GM19351 (cell line): ENCODE measurements at regions not wholly inside any gene's neighbourhood (a gene's known extent, or its start where the extent isn't known, plus 50 kb on each side); places are given as distances from the start of the nearest gene placed in this dataset.
A peak's percentile ranks its signal among the peaks of the same experiment; 100 is the strongest.
"Not testable (repeated sequence)": the region's sequence is repeated elsewhere in the genome, so short reads cannot be mapped to it uniquely, and the experiment has no call there.

Source experiments
- ATAC-seq: cut with Tn5 transposase; IDR thresholded peaks from one replicate; pipeline ENCODE4 v1.9.1; 2021; ENCODE audit warnings: mild to moderate bottlenecking, moderate library complexity; ENCODE audit not compliant: unreplicated experiment

DNA sequence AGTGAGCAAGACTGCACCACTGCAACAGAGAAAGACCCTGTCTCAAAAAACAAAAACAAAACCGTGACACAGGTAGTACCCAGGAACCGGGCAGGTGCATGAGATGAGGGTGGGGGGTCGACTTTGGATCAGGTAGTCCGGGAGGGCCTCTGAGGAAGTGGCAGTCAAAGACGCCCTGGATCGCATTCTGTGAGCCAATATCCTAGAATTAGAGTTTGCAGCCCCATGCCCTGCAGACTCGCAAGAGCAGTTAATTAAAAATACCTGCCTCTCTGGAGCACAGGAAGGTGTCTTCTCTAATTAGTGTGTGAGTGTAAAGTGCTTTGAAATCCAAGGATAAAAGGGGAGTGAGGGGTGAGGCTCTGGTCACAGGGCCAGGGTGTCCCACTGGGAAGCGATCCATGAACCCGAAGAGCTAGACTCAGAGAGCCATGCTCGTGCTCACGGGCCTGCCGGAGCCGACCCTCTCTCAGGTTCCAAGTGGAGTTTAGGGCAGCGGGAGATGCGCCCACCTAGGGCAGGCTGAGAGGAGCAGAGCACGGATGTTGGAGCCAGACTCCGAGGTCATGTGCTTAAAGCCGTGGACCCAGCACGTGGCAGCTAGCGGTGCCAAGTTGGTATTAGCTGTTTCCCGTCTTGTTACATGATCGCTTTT is 74.7 kb upstream of the PTPN1 start:
- no peak for ATAC-seq

DNA sequence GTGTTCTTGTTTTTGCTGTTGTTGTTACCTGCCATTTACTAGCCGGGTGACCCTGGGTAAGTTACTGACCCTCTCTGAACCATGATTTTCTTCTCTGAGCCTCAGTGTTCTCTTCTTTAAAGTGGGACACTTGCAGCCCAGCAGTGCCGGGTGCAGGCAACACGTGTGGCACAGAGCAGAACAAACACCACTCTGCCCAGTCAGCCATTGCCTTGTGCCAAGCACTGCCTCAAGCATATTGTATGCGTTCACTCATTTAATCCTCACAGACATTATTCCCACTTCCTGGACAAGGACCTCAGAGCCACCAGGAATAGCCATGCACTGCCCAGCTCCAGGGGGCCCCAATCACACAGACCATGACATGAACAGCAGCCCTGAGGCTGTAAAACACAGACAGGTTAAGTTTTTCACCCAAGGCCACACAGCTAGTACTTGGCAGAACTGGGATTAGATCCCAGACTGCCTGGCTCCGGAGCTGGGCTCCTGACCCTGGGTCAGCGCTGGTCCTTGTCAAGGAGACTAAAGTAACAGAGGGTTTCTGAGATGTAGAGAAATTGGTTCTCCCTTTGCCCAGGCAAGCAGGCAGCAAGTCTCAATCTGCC is 74.0 kb upstream of the PTPN1 start:
- no peak for ATAC-seq

DNA sequence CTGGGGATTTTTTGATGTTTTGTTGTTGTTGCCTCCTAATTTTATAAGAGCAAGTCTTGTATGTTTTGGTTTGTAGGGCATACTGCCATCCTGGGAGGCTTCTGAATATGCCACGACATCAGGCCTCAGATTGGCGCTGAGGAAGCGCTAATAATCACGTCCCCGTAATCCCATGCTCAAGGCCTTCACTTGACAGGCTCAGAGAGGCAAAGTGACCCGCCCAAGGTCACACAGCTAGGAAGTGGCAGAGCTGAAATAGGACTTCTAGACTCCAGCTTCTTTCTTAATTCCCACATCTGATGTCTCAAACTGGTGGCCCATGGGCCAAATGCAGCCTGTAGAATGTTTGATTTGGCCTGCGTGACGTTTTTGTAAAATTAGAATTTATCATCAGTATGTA is 73.5 kb upstream of the PTPN1 start:
- no peak for ATAC-seq

DNA sequence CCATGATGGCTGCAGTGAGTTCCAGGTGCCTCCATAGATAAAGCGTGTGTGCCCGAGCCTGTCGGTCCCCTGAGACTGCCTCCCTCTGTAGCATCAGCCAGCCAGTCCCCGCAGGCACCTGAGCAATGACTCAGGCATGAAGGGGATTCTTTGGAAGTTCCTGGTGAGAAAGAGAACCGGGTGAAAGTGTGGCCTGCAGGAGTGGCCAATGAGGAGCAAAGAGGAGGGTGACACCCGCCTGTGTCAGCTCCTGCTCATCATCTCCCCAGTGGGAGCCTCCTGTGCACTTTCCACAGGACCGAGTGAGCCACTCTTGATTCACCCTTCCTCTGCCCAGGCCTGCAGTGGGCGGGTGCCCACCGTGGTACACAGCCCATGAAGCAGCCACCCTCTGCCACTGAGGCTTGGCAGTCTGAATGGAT is 71.2 kb upstream of the PTPN1 start:
- no peak for ATAC-seq

DNA sequence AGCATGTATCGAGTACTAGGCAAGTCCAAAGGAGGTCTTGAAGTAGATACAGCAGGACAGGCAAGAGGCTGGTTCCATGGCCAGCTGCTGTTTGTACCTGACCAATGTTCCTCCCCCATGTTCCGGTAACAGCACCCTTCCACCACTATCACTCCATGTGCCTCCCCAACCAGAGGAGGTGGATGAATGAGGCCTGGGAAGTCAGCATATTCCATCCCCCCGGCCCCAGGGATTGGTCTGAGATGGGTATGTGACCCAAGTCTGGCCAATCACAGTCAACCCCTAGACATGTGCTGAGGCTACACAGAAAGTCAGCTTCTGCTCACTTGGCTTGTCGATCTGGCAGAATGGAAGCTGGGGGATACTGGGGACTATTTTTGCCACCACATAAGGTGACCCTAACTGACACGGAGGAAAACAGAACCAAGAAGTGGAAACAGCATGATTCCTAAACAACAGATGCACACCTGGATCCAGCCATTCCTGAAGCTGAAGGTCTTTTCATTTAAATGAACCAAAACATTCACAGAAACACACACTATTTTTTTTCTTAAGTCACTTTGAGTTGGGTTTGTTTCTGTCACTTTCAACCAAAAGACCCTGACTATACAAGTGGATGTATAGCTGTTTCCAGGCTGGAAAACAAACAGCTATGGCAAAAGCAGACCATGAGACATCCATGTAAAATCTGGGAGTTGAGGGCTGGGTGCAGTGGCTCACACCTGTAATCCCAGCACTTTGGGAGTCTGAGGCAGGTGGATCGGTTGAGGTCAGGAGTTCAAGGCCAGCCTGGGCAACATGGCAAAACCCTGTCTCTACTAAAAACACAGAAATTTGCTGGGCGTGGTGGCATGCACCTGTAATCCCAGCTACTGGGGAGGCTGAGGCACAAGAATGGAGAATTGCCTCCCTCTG is 70.4 kb upstream of the PTPN1 start:
- ATAC-seq, result no peak

DNA sequence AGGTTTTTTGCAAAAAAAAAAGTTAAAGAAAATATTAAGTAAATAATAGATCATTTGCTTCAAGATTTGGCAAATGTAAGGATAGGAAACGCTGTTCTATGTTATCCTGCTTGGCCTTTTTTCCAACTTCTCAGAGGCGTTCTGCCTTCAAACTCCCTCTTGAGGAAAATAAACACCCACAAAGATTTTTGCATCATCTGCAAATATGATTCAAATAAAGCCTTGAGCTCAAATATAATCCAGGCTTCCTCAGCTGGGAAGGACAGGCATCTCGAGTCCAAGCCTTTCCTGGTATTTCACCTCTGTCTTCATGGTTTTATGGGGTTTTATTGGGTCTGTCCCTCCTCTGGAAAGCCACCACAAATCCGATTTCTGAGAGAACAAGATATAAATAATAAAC is 67.7 kb upstream of the PTPN1 start:
- ATAC-seq, result no peak

DNA sequence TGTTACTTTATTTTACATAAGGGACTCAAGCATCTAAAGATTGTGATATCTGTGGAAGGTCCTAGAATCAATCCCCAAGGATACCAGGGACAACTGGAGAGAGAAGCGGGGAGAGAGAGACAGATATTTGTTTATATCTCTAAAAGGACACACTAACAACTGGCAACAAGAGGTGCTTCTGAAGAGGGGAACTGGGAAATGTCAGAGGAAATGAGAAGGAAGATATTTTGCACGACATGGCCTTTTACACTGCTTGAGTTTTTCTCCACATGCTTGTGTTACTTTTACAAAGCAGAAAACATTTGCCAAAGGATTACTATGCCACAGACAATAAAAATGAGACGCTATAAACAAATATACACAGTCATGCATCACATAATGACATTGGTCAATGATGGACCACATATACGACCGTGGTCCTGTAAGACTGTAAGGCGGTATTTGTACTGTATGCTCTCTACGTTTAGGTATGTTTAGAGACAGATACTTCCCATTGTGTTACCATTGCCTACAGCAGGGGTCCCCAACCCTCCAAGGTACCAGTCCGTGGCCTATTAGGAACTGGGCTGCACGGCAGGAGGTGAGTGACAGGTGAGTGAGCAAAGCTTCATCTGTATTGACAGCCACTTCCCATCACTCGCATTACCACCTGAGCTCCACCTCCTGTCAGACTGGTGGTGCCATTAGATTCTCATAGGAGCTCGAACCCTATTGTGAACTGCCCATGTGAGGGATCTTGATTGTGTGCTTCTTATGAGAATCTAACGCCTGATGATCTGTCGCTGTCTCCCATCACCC is 64.6 kb upstream of the PTPN1 start:
- ATAC-seq, result no peak

DNA sequence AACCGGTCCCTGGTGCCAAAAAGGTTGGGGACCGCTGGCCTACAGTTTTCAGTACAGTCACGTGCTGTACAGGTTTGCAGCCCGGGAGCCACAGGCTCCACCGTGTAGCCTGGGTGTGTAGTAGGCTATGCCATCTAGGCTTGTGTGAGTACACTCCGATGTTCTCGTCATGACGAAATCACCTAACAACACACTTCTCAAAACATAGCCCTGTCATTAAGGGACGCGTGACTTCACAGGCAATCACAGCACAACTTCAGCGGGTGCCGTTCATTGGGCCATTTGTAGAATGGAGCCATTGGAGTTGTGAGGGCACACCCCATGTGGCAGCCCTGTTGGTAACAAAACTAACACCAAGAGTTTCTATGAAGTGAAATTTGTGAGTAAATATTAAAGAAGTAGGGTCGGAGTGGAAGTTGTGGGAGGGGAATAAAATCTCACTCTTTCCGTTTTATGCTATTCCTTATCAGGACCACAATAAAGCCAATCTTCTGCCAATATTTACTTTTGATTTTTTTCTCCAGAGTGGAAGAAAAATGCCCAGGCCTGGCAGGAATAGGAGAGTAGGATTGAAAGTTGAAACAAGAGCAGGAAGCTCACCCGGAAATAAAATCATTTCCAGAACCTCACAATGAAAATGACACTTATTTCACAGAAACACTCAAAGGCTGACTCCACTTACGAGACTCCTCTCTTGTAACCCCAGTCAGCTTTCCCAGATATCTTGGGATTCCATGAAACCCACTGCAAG is 63.7 kb upstream of the PTPN1 start:
- ATAC-seq, result no peak

DNA sequence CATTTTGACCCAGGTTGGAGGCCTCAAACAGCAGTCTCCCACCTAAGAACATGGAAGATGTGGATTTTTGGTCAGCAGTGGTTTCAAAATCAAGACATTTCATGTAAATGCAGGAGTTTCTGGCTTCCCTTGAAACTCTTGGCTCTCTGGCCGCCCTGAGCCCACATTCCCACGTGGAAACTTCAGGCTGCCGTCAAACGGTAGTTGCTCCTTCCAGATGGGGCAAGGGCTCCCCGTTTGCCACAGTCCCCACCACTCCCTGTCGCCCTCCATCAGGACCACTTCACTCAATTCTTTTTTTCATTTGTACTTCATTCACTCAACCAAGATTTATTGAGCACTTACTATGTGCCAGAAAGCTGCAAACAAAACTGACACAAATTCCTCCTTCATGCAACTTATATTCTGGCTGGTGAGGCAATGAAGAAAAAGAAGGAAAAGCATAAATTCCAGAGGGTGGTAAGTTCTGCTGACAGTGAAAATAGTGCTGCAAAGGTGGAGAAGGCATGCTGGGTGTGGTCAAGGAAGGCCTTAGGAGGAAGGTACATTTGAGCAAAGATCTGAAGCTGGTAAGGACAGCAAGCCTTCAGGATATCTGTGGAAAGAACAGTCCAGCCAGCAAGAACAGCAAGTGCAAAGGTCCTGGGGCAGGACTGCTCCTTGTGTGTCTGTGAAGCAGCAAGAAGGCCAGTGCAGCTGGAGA is 62.9 kb upstream of the PTPN1 start:
- ATAC-seq, result no peak

DNA sequence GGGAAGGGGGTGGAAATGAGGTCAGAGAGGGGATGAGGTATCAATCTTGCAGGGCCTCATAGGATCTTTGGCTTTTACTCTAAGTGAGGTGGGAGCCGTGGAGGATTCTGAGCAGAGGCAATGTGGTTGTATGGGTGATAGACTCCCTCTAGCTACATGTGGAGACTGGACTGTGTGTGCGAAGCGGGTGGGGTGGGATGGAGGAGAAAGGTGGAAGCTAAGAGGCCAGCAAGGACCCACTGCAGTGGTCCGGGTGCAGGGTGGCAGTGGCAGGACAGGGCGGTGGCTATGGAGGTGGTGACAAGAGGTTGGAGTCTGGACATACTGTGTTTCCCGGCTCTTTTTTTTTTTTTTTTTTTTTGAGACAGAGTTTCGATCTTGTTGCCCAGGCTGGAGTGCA is 62.4 kb upstream of the PTPN1 start:
- ATAC-seq, result no peak

DNA sequence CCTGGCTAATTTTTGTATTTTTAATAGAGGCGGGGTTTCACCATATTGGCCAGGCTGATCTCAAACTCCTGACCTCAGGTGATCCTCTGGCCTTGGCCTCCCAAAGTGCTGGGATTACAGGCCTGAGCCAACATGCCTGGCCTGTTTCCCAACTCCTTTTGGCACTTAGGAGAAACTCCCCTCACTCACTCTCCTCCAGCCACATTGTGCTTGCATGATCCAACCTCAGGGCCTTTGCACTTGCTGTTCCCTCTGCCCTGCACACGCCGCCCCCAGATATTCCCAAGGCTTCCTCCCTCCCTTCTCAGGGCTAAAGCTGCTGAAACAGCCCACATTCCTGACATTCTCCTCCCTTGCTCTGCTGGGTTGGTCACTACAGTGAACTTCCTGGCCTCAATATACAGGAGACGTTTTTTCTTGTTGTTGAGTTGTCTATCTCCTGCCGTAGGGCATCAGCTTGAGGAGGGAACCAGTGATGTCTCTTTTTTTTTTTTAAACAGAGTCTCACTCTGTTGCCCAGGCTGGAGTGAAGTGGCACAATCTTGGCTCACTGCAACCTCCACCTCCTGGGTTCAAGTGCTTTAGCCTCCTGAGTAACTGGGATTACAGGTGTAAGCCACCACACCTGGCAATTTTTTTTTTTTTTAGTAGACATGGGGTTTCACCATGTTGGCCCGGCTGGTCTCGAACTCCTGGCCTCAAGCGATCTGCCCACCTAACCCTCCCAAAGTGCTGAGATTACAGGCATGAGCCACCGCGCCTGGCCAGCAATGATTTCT is 61.4 kb upstream of the PTPN1 start:
- not testable (repeated sequence) for ATAC-seq

DNA sequence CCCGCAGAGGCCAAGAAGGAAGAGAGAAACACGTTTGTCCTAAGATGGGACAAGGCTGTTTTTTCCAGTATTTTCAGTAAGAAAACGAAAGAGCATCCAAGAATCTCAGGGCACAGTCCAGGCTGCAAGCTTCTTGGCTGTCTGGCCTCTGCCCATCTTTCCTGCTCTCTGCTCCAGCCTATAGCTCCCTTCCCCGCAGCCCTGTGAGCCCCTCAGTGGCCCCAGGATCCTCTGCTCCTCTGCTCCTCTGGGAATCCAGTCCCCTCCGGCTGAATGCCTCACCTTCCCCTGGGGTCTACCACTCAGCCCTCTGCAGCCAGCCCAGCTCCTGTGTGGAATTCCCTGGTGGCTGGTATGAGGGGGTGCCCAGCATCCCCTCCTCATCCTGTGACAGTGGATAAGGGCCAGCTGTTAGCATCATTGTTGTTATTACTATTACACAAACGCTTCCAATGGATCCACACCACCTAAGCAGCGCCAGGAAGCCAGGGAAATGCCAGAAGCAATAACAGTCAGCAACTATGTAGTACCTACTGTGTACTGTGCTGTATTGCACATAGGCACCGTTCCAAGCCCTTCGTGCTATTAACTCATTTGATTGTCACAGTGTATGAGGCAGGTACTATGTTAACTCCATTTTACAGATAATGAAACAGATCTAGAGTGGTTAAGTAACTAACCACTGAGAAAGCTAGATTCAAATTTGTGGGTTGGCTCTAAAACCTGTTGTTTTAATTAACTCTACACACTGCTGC is 60.3 kb upstream of the PTPN1 start:
- ATAC-seq, result peak; percentile 65

DNA sequence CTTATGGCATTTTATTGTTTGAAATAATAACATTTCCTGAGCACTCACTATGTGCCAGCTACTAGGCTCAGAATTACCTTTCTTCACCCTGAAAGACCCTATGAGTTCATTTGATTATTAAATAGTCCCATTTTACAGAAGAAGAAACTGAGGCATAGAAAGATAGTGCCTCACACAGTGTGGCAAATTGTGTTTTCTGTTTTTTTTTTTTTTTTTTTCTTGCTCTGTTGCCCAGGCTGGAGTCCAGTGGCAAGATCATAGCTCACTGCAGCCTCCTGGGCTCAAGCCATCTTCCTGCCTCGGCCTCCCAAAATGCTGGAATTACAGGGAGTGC is 59.7 kb upstream of the PTPN1 start:
- ATAC-seq, result no peak

DNA sequence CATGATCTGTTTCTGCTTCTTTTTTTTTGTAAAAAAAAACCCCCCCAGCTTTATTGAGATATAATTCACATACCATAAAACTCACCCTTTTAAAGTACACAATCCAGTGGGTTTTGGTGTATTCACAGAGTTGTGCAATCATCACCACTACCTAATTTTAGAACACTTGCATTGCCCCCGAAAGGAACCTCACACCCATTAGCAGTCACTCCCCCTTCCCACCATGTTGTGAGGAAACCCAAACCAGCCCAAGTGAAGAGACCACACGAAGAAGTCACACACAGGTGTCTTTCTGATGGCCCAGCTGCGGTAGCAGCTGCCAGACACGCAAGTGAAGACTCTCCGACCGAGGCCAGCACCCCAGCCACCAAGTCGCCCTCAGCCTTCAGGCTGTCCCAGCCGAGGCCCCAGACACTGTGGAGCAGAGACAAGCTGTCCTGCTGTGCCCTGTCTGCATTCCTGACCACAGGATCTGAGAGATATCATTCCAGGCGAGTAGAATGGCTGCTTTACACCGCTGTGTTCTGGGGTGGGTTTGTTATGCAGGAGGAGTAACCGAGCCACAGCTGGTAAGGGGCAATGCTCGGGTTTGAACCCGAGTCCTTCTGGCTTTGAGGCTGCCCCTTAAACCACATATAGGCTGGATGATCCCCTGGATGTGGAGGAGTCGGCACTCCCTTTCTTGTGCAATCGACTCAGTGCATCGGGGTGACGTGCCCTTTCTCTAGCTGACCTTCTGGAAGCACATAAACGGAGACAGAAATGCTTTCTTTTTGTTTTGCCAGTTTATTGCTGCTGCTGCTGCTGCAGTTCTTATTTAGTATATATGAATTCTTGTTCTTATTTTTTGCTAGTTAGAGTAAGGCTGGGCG is 59.1 kb upstream of the PTPN1 start:
- peak; percentile 87 for ATAC-seq

DNA sequence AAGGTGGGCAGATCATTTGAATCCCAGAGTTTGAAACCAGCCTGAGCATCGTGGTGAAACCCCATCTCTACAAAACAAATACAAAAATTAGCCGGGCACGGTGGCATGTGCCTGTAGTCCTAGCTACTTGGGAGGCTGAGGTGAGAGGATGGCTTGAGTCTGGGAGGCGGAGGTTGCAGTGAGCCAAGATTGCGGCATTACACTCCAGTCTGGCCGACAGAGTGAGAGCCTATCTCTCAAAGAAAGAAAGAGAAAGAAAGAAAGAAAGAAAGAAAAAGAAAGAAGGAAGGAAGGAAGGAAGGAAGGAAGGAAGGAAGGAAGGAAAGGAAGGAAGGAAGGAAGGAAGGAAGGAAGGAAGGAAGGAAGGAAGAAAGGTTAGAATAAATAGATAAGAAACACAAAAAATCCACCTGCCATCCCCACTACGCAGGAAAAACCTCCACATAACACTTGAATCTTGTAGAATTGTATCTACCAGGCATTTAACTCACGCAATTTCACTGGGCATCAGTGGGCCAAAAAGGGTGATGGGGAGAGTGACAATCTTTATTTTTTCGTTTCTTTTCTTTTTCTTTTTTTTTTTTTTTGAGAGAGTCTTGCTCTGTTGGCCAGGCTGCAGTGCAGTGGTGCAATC is 58.3 kb upstream of the PTPN1 start:
- ATAC-seq, result not testable (repeated sequence)

DNA sequence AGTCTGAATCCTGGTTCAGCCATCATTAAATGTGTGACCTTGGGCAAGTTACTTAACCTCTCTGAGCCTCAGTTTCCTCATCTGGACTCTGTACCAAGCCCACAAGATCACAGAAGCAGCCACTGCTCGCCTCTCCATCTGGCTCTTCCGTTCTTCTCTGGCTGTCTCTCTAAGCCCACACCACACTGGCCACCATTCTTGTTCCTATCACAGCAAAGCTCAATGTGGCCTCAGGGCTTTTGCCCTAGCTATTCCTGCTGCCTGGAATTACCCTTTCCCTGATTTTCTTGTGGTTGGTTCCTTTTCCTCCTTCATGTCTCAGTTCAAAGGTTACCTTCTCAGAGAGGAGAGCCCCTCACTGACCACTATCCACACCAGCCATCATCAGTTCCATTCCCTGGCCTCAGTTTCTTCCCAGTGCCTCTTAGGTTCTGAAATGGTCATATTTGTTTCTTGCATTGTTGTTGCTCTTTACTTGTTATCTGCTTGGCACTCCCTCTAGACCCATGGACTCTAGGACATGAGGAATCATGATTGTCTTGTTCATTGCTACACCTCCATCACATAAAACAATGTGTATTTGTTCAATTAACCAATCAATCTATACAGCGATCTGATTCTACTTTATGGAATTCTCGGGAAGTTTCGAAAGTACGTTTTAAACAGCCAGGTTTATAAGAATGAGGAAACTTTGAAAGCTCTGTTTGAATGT is 56.5 kb upstream of the PTPN1 start:
- no peak for ATAC-seq
